Adrenal gland (tissue), 9 donors: ENCODE measurements at regions not wholly inside any gene's neighbourhood (a gene's known extent, or its start where the extent isn't known, plus 50 kb on each side); places are given as distances from the start of the nearest gene placed in this dataset.

Source experiments
- DNase-seq, 7 donors: peaks; one replicate each; pipeline ENCODE4 v3.0.0-alpha.2; 2019 to 2020
- H3K27ac ChIP-seq, 5 donors: fragments of 200-600 bp; sonication (generic) in 4 of 5; 1 replicate in 3 of 5; 2 replicates in 2 of 5; pipeline versions ENCODE4 v1.5.1 to v1.8.0; 2016 to 2020; ENCODE audit warnings: mild to moderate bottlenecking in 1 of 5
- H3K27me3 ChIP-seq: fragments of 200-600 bp; 2 replicates; pipeline ENCODE4 v1.8.0; 2021
- H3K36me3 ChIP-seq, 2 donors: fragments of 200-600 bp; replicated peaks in 1 of 2; 1 replicate in 1 of 2; 2 replicates in 1 of 2; pipeline versions ENCODE4 v1.5.1 to v1.8.0; 2018 to 2022
- H3K4me1 ChIP-seq, 2 donors: fragments of 200-600 bp; replicated peaks in 1 of 2; 1 replicate in 1 of 2; 2 replicates in 1 of 2; pipeline versions ENCODE4 v1.5.1 to v1.8.0; 2018 to 2021
- H3K4me3 ChIP-seq, 4 donors: fragments of 200-600 bp; sonication (generic) in 3 of 4; one replicate each; pipeline ENCODE4 v1.5.1; 2016 to 2018
- H3K9me3 ChIP-seq, 3 donors: fragments of 200-600 bp; sonication (generic) in 1 of 3; replicated peaks in 1 of 3; 1 replicate in 2 of 3; 2 replicates in 1 of 3; pipeline versions ENCODE4 v1.5.1 to v1.8.0; 2016 to 2021
- POLR2A ChIP-seq, 2 donors: fragments of 450-650 bp; IDR thresholded peaks; one replicate each; pipeline ENCODE4 v1.6.1; 2017; ENCODE audit warnings: antibody characterized with exemption in 2 of 2, mild to moderate bottlenecking in 2 of 2, moderate library complexity in 1 of 2
- WGBS, 4 donors: extraction: QIAGEN DNeasy Blood & Tissue Kit in 2 of 4; methylation state at CpG; one replicate each; pipeline versions ENCODE4 v1.1.5 to v1.1.7; 2013 to 2017; 5-methylcytosine and 5-hydroxymethylcytosine counted together
- intact Hi-C, 2 donors: fragments of 100-400 bp; cut with DNase I; formaldehyde crosslinking; loops; one replicate each; pipeline versions ENCODE4 v1.14.1 to v1.15.0; 2022 to 2023
- TF ChIP-seq, protein P1 (sequence below), 6 experiments: fragments of 450-650 bp in 4 of 6; fragments of 200-600 bp in 2 of 6; sonication (generic) in 1 of 6; IDR thresholded peaks; 1 replicate in 5 of 6; 2 replicates in 1 of 6; pipeline versions ENCODE4 v1.5.1 to v1.8.0; 2016 to 2021; ENCODE audit warnings: antibody characterized with exemption in 6 of 6, mild to moderate bottlenecking in 2 of 6, moderate library complexity in 1 of 6
- donor health status: healthy with polysubstance abuse.
- donor health status: Bipolar disorder and iron deficiency.
- donor health status: DM: yes; HTN: yes; CAD: no.
- donor health status: DM: no; HTN: no; CAD: no.
- donor health status: DM: no; HTN: no; CAD: no.

DNA sequence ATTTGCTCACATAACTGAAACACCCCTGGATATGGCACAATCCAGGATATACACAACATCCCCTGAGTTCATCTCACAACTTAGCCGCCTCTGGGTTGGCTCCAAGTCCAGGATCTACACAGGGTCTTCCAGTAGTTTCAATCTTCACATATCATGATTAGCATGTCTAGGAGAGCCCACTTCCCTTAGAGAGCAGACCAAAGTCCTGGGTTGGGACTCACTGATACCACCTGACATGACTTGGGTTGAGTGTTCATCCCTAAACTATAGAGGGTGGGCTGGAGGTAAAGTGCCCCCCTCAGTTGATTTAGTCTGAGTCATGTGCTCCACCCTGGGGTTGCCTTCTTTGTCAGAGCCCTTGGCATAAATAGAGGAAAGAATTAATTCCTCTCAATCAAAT is 493.6 kb upstream of the PPP2R3A start:
- DNase-seq: no peak
- Histone ChIP-seq H3K9me3 (no peaks in the 10 kb centered on the region), H3K36me3 (no peaks in the 10 kb centered on the region), H3K4me3 (no peak overlapping the region), H3K27ac (no peak overlapping the region), H3K4me1 (no peaks in the 10 kb centered on the region), H3K27me3 (no peaks in the 10 kb centered on the region)
- intact Hi-C loops: no loop called here
- 83 to 100% (median 84%) methylated on average over 1 of the region's 1 CpG for WGBS, 4 donors
- no peak for TF ChIP-seq POLR2A (IDR thresholded peaks at IDR 0.05)
- TF ChIP-seq, protein P1, sequence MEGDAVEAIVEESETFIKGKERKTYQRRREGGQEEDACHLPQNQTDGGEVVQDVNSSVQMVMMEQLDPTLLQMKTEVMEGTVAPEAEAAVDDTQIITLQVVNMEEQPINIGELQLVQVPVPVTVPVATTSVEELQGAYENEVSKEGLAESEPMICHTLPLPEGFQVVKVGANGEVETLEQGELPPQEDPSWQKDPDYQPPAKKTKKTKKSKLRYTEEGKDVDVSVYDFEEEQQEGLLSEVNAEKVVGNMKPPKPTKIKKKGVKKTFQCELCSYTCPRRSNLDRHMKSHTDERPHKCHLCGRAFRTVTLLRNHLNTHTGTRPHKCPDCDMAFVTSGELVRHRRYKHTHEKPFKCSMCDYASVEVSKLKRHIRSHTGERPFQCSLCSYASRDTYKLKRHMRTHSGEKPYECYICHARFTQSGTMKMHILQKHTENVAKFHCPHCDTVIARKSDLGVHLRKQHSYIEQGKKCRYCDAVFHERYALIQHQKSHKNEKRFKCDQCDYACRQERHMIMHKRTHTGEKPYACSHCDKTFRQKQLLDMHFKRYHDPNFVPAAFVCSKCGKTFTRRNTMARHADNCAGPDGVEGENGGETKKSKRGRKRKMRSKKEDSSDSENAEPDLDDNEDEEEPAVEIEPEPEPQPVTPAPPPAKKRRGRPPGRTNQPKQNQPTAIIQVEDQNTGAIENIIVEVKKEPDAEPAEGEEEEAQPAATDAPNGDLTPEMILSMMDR (IDR thresholded peaks at IDR 0.05): no peak

DNA sequence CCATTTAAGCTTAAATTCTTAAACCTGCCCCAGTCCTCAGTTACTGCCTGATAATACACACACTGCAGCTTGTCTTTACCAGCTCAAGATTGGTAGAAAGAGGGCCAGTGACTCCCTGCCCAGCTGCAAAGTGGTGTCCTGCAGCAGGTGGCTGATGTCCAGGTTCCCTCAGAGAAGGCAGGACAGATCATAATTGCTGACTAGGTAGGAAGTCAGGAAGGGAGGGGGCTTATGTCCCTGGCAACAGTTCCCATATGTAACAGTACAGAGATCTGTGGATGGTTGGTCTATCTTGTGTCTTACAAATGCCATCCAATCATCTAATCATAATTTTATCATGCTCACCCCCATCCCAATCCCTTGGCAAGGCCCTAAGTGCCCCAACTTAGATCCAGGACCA is 492.1 kb upstream of the PPP2R3A start:
- no peaks in the 10 kb centered on the region for H3K9me3 ChIP-seq
- TF ChIP-seq, protein P1 (IDR thresholded peaks at IDR 0.05): no peak
- no peak for TF ChIP-seq POLR2A (IDR thresholded peaks at IDR 0.05)
- DNase-seq: no peak
- H3K27ac ChIP-seq: no peak overlapping the region
- no peaks in the 10 kb centered on the region for H3K27me3 ChIP-seq
- no peaks in the 10 kb centered on the region for H3K36me3 ChIP-seq
- H3K4me1 ChIP-seq: no peaks in the 10 kb centered on the region
- H3K4me3 ChIP-seq: no peak overlapping the region
- intact Hi-C loops: no loop called here

DNA sequence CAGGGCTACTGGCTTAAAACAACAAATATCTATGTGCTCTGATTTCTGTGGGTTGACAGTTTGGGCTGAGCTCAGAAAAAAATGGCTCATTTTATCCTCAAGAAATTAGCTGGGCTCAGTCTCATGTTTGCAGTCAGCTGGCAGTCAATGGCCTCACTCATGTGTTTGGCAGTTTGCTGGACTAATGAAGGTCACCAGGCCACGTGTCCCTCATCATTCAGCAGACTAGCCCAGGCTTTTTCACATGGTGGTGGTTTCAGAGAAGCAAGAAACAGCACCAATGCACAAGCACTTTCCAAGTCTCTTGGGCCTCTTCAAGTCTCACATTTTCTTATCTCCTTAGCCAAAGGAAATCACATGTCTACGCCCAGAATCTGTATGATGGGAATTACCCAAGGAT is 478.3 kb upstream of the PPP2R3A start:
- no peak overlapping the region for H3K4me3 ChIP-seq
- H3K27me3 ChIP-seq: no peaks in the 10 kb centered on the region
- no peaks in the 10 kb centered on the region for H3K9me3 ChIP-seq
- no peak for TF ChIP-seq POLR2A (IDR thresholded peaks at IDR 0.05)
- TF ChIP-seq, protein P1 (IDR thresholded peaks at IDR 0.05): no peak
- 44 to 58% (median 51%) methylated on average over 2 of the region's 2 CpGs for WGBS, 4 donors
- H3K4me1 ChIP-seq: no peaks in the 10 kb centered on the region
- DNase-seq: peak in 6 of 7 donors; percentile 25 to 75 (median 54)
- intact Hi-C loops: no loop called here
- no peaks in the 10 kb centered on the region for H3K36me3 ChIP-seq
- no peak overlapping the region for H3K27ac ChIP-seq

DNA sequence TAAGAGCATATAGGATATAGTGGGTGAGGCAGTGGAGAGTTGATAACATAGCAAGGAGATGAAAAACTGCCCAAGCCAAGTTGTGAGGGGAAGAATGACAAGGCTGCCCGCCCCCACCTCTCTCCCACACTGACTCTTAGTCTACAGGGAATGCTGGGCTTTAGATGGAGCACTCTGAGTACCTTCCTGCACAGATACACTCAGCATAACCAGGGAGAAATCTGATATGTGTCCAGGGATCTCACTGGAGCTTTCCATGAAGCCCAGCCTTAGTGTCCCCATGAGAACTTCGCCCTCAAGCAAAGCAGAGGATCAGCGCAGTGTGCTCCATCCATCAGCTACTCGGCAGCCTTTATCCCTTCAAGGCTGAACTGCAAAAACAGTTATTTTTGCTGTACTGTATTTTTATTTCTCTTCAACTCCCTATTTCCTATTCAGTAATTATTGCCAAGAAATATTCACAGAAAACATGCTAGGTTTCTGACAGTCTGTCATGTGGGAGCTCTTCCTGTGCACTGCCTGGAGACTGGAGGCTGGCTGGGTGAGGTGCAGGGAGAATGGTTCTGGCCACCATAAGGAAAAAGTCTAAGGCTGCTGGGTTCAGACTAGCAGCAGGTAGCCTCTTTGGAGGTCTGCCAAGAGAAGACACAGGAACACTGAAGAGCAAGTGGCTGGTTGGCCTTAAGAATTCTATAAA is 475.2 kb upstream of the PPP2R3A start:
- H3K9me3 ChIP-seq: no peaks in the 10 kb centered on the region
- H3K36me3 ChIP-seq: no peaks in the 10 kb centered on the region
- H3K27ac ChIP-seq: no peak overlapping the region
- WGBS, 4 donors: 69 to 77% (median 74%) methylated on average over 4 of the region's 4 CpGs
- no peak overlapping the region for H3K4me3 ChIP-seq
- intact Hi-C loops: loop anchor here in 1 of 2 donors (10.0 kb wide), 1 partner anchor 886 kb away; no protein-coding TSS in a partner anchor
- H3K4me1 ChIP-seq: no peaks in the 10 kb centered on the region
- peaks cover 5% of the 10 kb centered on the region for H3K27me3 ChIP-seq
- no peak for DNase-seq
- TF ChIP-seq POLR2A (IDR thresholded peaks at IDR 0.05): no peak
- TF ChIP-seq, protein P1 (IDR thresholded peaks at IDR 0.05): no peak
